SW 1271 (cell line): ENCODE measurements at regions not wholly inside any gene's neighbourhood (a gene's known extent, or its start where the extent isn't known, plus 50 kb on each side); places are given as distances from the start of the nearest gene placed in this dataset.
A peak's percentile ranks its signal among the peaks of the same experiment; 100 is the strongest.
"Not testable (repeated sequence)": the region's sequence is repeated elsewhere in the genome, so short reads cannot be mapped to it uniquely, and the experiment has no call there.

Experiments used
- DNase-seq, 2 experiments: peaks; one replicate each; lab custom pipeline; 2025; lab: John Stamatoyannopoulos, UW

DNA sequence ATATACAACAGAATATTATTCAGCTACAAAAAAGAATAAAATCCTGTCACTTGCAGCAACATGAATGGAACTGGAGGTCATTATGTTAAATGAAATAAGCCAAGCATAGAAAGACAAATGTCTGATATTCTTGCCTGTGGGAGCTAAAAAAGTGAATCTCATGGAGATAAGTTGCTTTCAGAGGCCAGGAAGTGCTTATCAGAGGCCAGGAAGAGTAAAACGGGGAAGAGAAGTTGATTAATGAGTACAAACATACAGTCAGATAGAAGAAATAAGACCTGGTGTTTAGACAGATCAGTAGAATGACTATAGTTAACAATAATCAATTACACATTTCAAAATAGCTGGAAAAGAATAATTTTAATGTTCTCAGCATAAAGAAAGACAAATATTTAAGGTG lies 54.4 kb upstream of the CPHXL start:
- DNase-seq: no peak

DNA sequence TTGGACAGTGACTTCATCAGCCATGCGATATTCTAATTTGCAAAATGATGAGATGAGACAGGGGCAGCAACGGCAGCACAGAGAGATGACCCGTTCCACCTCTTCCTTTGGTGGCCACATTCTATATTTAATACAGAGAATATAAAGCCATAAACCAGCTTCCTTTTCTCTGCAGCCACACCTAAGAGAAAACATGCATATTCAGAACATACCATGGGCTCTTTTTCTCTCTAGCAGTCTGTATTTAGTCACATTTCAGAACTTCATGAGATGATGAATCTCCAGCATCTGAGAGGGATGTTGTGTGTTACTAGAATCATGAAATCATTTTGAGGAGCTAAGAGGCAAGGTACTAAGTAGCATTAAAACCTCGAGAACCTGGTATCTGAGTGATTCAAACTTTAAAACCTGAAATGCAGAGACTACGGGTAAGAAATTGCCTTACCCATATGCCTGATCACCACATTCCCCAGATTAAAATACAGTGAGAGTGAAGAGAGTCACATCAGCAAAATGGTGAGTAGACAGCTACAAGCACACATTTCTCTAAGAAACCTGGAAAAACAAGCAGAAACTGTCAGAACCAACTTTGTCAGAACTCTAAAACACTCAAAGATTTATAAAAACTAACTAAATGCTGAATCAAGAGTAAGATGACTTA lies 55.5 kb upstream of the CPHXL start:
- DNase-seq: no peak

DNA sequence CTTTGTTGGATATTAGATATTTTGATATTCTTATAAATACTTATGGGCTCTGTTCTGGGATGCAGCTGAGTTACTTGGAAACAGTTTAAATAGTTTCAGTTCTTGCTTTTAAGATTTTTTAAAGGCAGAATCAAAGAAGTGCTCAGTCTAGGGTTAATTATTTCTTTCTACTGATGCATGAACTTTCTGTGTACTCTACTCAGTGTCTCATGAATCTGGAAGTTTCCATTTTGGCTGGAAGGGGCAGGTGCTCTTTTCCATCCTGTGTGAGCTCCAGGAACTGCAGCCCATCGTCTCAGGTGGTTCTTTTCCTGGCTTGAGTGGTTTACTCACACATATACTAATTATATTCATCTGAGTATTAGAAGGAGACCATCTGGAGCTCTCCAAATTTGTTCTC lies 61.1 kb upstream of the CPHXL start:
- no peak for DNase-seq

DNA sequence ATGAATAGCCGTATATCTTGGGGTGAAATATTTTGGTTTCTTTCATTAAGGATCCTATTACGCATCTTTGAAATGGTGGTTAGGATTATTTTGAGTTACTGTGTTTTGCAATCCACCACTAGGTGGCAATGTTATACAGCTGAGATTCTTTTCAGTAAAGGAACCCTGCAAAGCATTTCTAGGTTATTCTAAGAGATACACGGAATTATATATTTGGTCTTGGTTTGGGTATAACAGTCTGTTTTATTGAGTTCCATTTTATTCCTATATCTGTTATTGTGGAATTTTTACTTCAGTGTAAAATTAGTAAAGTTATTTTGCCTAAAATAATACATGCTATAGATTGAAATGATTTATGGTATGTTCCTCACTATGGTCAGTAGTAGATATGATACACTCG lies 62.9 kb upstream of the CPHXL start:
- DNase-seq: peak in 1 of 2 experiments; percentile 58

DNA sequence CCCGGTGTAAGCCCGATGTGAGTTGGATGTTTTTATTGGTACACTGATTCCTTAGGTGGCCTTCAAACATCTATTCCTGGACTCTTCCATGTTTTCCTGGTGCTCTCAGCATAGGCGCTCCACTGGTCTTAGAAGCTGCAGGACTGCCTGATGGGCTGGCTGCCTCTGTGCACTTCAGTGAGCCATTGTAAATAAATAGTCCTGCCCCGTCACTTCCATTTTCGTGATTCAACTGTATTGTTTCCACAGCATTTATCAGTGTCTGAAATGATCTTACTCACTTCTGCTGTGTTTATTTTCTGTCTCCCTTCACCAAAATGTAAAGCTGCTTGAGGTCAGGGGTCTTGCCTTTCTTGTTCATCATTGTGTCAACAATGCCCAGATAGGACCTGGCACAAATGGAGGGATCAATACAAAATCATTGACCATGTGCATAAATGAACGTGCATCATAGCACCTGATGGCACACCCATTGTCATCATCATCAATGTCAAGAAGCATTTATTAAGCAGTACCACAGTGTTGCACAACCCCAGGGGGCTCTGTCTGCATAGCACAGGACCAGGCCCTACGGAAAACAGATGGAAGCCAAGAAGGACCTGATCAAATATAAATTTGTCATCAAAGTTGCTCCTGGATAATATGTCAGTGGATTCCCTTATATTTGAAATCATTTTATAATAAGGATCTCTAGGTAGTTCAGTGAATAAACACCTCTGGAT lies 66.6 kb upstream of the CPHXL start:
- DNase-seq: no peak

DNA sequence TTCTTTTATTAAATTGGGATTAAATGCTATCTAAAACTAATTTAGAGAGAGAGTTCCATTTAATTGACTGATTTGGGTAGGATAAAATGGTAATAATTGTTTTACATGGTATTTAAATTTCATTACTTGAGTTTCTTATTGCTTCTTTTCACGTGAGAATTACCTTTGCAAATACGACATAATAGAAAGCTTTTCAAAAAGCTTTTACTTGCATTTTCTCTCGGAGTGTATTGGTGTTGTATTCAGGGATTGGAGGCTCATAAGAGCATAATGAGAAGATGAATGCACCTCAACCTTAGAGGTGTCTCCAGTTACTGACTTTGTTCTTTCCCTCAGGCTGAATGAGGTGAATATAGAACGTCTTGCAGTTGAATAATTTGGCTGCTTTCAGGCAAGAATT lies 67.4 kb upstream of the CPHXL start:
- DNase-seq: no peak

DNA sequence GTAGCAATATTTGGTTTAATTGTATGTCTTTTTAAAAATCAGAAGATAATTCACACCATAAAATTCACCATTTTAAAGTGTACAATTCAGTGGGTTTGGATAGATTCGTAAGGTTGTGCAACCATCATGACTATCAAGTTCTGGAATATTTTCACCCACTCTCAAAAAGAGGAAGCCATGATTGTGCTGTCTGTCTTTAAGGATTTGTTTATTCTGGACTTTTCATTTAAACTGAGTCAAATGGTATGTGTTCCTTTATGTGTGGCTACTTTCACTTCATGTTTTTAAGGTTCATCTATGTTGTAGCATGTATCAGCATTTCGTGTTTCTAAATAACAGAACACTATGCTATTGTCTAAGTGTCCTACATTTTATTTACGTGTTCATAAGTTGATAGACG lies 68.1 kb upstream of the CPHXL start:
- no peak for DNase-seq

DNA sequence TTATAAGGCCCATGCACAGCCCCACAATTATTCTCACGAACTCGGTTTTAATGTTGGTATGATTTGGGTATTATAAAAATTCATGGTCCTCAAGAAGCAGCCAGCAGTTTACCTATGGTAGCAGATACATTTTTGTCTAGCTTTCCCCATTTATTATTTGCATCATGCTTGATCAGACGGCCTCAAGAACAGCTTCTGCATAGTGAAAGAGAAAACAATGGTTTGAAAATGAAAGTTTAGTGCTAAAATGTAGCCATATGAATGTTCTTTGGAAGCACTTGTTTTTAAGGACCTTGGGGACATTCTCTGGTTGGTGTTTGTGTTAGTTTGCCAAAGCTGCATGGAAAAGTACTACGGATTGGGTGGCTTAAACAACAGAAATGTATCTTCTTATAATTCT lies 72.4 kb upstream of the CPHXL start:
- no peak for DNase-seq

DNA sequence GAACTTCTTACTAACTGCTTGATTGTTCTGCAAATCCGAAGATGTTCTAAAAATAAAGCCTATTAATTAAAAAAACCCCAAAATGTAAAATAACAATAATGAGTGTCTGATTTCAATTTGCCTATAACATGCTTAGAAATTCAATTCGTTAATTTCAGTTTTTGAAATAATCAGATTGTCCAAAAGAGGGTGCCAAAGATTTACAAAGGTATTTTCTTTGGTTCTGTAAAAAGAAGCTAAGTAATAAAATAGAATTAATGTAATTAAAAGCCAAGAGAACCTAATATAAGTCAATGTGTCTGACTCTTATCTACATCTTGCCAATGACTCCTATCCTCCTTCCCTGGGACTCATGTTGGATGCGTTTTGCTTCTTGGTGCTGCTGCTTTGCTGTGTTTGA lies 75.0 kb upstream of the CPHXL start:
- DNase-seq: peak in 1 of 2 experiments; percentile 7

DNA sequence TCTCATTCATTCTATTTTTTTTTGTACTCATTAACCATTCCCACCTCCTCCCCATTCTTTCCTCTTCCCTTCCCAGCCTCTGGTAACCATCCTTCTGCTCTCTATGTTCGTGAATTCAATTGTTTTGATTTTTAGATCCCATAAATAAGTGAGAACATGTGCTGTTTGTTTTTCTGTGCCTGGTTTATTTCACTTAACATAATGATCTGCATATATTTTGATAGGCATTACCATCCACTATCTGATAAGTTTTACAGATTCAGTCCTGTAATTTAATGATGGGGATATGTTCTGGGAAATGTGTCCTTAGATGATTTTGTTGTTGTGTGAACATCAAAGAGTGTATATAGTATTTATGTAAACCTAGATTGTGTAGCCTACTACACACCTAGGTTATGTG lies 77.5 kb upstream of the CPHXL start:
- DNase-seq: no peak

DNA sequence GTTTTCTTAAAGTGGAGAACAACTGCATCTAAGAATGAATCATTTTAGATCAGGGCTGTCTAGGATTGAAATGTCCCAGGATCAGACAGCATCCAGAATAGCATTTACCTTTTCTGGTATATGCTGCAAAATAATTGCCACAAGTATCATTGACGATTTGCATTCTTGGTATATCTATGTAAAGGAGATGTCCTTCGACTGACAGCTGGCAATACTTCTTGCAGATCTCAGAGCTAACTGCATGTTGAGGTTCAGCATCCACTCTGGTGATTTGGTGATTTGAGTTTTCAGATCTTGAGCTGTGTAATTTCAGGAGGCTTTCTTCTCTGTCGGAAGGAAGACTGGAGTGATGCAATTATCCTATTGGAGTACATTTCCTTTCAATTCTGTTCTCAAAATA lies 78.1 kb upstream of the CPHXL start:
- no peak for DNase-seq

DNA sequence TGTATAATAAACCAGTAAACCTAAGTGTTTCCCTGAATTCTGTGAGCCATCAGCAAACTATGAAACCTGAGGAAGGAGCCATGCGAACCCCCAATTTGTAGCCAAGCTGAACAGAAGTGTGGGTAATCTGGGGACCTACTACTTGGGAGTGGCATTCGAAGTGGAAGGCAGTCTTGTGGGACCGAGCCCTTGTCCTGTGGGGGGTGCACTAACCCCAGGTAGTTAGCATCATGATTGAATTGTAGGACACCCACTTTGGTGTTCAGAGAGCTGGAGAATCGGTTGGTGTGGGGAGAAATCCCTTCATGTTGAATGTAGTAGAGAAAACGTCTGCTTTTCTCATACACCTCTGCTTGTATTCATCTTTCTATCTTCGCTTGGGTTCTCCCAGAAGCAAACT lies 79.7 kb upstream of the CPHXL start:
- no peak for DNase-seq

DNA sequence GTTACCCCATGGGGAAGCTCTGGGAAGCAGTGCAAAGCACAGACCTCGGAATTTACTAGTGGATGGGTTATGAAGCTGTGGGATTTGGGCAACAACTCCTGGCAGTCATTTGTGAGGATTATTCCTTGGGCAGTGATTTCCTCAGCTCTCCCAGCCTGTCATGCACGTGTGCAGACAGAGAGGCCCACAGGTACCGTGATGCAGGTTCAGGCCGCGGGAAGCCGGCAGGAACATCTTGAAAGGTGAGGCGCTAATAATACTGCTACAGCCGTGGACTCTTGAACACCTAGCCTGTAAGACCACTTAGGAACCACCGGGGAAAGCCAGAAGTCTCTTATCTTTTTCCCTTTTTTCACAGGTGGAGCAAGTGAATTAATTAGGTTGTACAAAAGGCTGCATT lies 80.2 kb upstream of the CPHXL start:
- DNase-seq: no peak

DNA sequence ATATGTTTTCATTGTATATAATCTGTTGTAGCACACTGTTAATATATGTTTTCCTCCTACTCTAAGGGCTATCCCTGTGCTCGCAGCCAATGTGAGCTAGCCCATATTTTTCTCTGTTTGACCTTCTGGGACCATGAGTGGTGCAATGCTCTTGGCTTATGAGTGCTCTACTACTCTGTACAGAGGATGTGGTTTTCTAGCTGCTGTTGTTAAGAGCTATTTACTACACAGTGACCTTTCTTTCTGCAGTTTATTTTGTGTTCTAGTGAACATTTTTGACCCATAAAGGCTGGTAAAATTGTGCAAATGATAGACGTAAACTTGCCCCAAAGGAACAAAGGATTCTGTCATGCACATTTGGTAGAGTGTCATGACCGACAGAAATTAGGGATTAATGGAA lies 84.1 kb upstream of the CPHXL start:
- DNase-seq: no peak

DNA sequence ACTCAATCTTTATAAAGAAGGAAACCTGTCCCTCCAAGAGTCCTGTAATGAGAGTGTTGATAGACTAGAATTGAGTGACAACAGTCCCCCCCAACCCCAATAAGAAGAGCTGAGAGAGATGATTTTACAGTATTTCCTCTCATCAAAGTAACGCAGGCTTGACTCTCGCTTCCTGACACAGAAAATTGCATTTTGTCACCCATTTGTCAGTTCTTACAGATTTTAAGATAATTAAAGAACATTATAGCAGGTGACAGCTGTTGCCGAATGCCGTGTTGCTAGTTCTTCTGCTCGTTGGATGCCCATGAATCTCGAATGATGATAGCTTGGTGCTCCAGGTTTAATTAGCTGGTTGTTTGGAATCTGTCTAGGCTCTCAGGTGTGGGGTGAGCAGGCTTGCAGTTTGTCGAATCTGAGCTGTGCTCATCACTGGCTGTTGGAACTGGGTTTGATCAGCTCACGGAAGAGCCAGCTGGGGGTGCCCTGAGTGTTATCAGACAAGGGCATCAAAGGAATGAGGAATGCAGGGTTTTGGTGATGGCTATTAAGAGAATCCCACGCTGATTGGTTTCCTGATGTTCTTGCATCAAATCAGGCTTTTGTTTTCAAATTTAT lies 84.8 kb upstream of the CPHXL start:
- no peak for DNase-seq

DNA sequence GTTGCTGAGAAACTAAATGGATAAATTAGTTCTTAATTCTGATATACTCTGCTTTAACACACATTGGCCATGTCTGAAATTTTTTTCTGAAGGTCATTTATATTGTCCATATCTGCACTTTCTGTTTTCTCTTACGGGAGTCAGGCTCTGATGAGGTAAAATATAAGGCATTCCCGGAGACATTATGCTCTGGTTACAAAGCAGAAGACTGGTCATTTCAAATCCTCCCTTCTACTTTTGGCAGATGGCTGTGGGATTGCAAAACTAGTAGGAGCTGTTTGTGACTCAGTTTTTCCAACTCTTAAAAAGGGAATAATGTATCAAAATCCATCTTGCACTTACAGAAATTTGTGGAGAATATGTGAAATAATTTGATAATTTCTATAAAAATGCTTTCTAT lies 92.2 kb upstream of the CPHXL start:
- DNase-seq: no peak

DNA sequence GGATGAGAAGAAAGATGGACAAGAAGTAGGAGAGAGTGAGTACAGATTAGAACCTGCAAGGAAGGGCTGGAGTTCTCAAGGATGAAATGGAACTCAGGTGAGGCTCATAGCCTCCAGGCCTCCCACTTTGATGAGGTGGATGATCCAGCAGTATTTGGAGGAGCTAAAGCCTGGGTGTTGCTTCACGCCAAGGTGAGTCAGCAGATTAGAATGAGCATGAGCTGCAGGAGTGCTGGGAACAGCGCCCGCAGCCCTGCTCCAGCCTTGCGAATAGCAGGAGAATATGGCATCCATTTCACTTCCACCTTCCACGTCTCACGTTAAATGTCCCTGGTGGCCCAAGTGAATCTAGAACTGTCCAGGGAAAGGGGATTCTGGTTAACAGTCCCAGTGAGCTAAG lies 94.4 kb upstream of the CPHXL start:
- no peak for DNase-seq

DNA sequence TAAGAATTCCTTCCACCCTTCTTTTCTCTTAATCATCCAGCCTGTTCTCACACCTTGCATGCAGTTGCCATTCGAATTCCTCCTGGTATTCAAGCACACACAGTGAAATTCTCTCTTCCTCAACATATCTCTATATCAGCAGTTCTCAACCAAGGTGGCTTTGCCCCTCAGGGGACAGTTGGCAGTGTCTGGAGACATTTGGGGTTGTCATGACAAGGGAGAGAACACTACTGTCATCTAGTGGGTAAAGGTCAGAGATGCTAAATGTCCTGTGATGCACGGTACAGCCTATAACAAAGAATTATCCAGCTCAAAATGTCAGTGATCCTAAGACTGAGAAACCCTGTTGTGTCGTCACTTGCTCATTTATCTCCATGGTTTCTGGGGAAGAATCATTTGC lies 94.8 kb upstream of the CPHXL start:
- DNase-seq: no peak

DNA sequence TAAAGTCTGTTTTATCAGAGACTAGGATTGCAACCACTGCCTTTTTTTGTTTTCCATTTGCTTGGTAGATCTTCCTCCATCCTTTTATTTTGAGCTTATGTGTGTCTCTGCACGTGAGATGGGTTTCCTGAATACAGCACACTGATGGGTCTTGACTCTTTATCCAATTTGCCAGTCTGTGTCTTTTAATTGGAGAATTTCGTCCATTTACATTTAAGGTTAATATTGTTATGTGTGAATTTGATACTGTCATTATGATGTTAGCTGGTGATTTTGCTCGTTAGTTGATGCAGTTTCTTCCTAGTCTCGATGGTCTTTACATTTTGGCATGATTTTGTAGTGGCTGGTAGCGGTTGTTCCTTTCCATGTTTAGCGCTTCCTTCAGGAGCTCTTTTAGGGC lies 99.5 kb upstream of the CPHXL start:
- not testable (repeated sequence) for DNase-seq

DNA sequence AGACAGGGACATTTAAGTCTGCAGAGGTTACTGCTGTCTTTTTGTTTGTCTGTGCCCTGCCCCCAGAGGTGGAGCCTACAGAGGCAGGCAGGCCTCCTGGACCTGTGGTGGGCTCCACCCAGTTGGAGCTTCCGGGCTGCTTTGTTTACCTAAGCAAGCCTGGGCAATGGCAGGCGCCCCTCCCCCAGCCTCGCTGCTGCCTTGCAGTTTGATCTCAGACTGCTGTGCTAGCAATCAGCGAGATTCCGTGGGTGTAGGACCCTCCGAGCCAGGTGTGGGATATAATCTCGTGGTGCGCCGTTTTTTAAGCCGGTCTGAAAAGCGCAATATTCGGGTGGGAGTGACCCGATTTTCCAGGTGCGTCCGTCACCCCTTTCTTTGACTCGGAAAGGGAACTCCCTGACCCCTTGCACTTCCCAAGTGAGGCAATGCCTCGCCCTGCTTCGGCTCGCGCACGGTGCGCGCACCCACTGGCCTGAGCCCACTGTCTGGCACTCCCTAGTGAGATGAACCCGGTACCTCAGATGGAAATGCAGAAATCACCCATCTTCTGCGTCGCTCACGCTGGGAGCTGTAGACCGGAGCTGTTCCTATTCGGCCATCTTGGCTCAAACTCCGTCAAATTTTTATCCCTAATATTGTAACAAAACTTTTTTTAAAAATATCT lies 101.2 kb upstream of the CPHXL start:
- not testable (repeated sequence) for DNase-seq

DNA sequence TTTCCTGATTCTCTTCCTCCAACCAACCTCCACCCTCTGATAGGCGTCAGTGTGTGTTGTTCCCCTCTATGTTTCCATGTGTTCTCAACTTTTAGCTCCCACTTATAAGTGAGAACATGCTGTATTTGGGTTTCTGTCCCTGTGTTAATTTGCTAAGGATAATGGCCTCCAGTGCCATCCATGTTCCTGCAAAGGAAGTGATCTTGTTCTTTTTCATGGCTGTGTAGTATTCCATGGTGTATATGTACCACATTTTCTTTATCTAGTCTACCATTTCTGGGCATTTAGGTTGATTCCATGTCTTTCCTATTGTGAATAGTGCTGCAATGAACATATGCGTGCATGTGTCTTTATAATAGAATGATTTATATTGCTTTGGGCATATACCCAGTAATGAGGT lies 107.1 kb upstream of the CPHXL start:
- DNase-seq: not testable (repeated sequence)

DNA sequence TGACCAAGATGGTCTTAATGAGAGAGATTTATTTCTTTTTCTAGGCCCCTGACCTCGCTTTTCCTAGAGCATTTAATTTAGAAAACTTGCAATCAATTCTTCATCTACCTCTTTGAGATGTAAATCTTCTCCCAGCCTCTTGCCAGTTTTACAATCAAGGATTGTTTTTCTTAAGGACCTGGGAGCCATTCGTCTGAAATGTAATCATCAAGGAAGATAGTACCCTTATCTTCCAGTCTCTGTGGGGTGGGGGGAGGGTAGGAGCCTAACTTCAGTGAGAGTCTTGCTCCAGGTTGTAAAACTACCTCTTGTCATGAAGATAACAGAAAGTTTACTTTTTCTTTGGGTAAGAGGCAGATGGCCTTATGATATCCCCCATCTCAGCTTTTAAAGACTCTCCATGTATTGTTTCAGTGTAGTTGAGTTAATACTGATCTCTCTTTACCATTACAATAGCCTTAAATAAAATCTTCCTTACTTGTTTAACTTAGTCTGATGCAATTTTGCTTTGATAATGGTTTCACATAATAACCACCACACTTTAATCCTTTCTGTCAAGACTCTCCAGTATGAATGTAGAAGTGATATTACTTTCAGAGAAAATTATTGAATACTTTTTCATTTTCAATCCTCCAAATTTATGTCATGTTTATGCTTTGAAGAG lies 110.2 kb upstream of the CPHXL start:
- no peak for DNase-seq

DNA sequence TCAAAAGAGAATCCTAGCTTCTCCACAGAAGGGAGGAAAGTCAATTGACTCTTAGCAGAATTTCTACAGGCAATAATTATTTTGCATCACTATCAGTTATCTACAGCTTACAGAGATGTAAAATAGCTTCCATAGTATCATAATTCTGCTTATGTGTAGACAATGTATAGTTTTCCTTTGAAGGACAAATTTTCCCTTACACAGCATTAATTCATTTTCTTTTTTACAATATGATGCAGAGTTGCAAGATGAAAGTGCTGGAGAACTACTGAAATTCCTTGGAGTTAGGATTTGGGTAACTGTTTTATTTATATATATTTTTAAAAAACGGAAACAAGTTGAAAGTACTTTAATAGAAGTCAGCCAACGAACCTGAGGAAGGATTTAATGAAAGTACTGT lies 111.0 kb upstream of the CPHXL start:
- DNase-seq: no peak
